ENCODE measurements at regions not wholly inside any gene's neighbourhood (a gene's known extent, or its start where the extent isn't known, plus 50 kb on each side); places are given as distances from the start of the nearest gene placed in this dataset.

GRCh38 chr16:8376430-8376829 lies 213.9 kb downstream of the TMEM114 start:
- Mint-ChIP-seq H3K4me3 (no peak overlapping the region), H3K4me1 (ENCODE audit: low read depth) (no peaks in the 10 kb centered on the region), H3K27me3 (ENCODE audit: low read depth) (no peaks in the 10 kb centered on the region), H3K36me3 (ENCODE audit: low read depth) (no peaks in the 10 kb centered on the region), H3K9me3 (peaks cover 45% of the 10 kb centered on the region), H3K27ac (no peak overlapping the region)
- DNase-seq (ENCODE audit: low spot score) = no peak

- Mint-ChIP-seq H3K27ac (no peak overlapping the region), H3K27me3 (ENCODE audit: low read depth) (no peaks in the 10 kb centered on the region), H3K36me3 (ENCODE audit: low read depth) (no peaks in the 10 kb centered on the region), H3K4me1 (ENCODE audit: low read depth) (no peaks in the 10 kb centered on the region), H3K4me3 (no peak overlapping the region), H3K9me3 (peaks cover 47% of the 10 kb centered on the region)
- no peak for DNase-seq (ENCODE audit: low spot score)
Measured at GRCh38 chr16:8375232-8375587, 215.1 kb downstream of the TMEM114 start.

- H3K4me1 Mint-ChIP-seq (ENCODE audit: low read depth) = no peaks in the 10 kb centered on the region
- H3K27ac Mint-ChIP-seq = no peak overlapping the region
- no peaks in the 10 kb centered on the region for H3K36me3 Mint-ChIP-seq (ENCODE audit: low read depth)
- no peak overlapping the region for H3K4me3 Mint-ChIP-seq
- no peak for DNase-seq (ENCODE audit: low spot score)
- H3K9me3 Mint-ChIP-seq = peaks cover 46% of the 10 kb centered on the region
- no peaks in the 10 kb centered on the region for H3K27me3 Mint-ChIP-seq (ENCODE audit: low read depth)
Measured at GRCh38 chr16:8374586-8375231, 215.6 kb downstream of the TMEM114 start.

- no peak overlapping the region for H3K27ac Mint-ChIP-seq
- H3K4me3 Mint-ChIP-seq = no peak overlapping the region
- peaks cover 49% of the 10 kb centered on the region for H3K9me3 Mint-ChIP-seq
- no peak for DNase-seq (ENCODE audit: low spot score)
- H3K27me3 Mint-ChIP-seq (ENCODE audit: low read depth) = no peaks in the 10 kb centered on the region
- no peaks in the 10 kb centered on the region for H3K36me3 Mint-ChIP-seq (ENCODE audit: low read depth)
- H3K4me1 Mint-ChIP-seq (ENCODE audit: low read depth) = no peaks in the 10 kb centered on the region
Measured at GRCh38 chr16:8373676-8374431, 216.5 kb downstream of the TMEM114 start.

- Mint-ChIP-seq H3K4me1 (ENCODE audit: low read depth) (no peaks in the 10 kb centered on the region), H3K36me3 (ENCODE audit: low read depth) (no peaks in the 10 kb centered on the region), H3K9me3 (peaks cover 45% of the 10 kb centered on the region), H3K27ac (no peak overlapping the region), H3K27me3 (ENCODE audit: low read depth) (no peaks in the 10 kb centered on the region), H3K4me3 (no peak overlapping the region)
- no peak for DNase-seq (ENCODE audit: low spot score)
Measured at GRCh38 chr16:8372141-8372540, 218.2 kb downstream of the TMEM114 start.

- DNase-seq (ENCODE audit: low spot score) = no peak
- no peak overlapping the region for H3K27ac Mint-ChIP-seq
Measured at GRCh38 chr16:8370374-8371270, 219.7 kb downstream of the TMEM114 start.

GRCh38 chr16:8358937-8359336 lies 231.4 kb downstream of the TMEM114 start:
- no peaks in the 10 kb centered on the region for H3K27me3 Mint-ChIP-seq (ENCODE audit: low read depth)
- H3K9me3 Mint-ChIP-seq = no peaks in the 10 kb centered on the region
- H3K27ac Mint-ChIP-seq = no peak overlapping the region

More at GRCh38 chr16:8370374-8371270, 219.7 kb downstream of the TMEM114 start:
- peaks cover 46% of the 10 kb centered on the region for H3K9me3 Mint-ChIP-seq
- no peak overlapping the region for H3K4me3 Mint-ChIP-seq
- no peaks in the 10 kb centered on the region for H3K36me3 Mint-ChIP-seq (ENCODE audit: low read depth)
- no peaks in the 10 kb centered on the region for H3K4me1 Mint-ChIP-seq (ENCODE audit: low read depth)
- H3K27me3 Mint-ChIP-seq (ENCODE audit: low read depth) = no peaks in the 10 kb centered on the region

GRCh38 chr16:8355675-8356074 lies 234.6 kb downstream of the TMEM114 start:
- Mint-ChIP-seq H3K27me3 (ENCODE audit: low read depth) (no peaks in the 10 kb centered on the region), H3K4me3 (no peak overlapping the region), H3K9me3 (peaks cover 7% of the 10 kb centered on the region), H3K27ac (no peak overlapping the region), H3K36me3 (ENCODE audit: low read depth) (no peaks in the 10 kb centered on the region), H3K4me1 (ENCODE audit: low read depth) (no peaks in the 10 kb centered on the region)
- DNase-seq (ENCODE audit: low spot score) = no peak

More at GRCh38 chr16:8358937-8359336, 231.4 kb downstream of the TMEM114 start:
- Mint-ChIP-seq H3K36me3 (ENCODE audit: low read depth) (no peaks in the 10 kb centered on the region), H3K4me1 (ENCODE audit: low read depth) (no peaks in the 10 kb centered on the region), H3K4me3 (no peak overlapping the region)
- no peak for DNase-seq (ENCODE audit: low spot score)

GRCh38 chr16:8346294-8346693 lies 244.0 kb downstream of the TMEM114 start:
- H3K4me3 Mint-ChIP-seq = no peak overlapping the region
- H3K27me3 Mint-ChIP-seq (ENCODE audit: low read depth) = no peaks in the 10 kb centered on the region
- H3K36me3 Mint-ChIP-seq (ENCODE audit: low read depth) = no peaks in the 10 kb centered on the region
- H3K4me1 Mint-ChIP-seq (ENCODE audit: low read depth) = no peaks in the 10 kb centered on the region
- no peak for DNase-seq (ENCODE audit: low spot score)
- no peak overlapping the region for H3K27ac Mint-ChIP-seq
- peaks cover 28% of the 10 kb centered on the region for H3K9me3 Mint-ChIP-seq

GRCh38 chr16:8342276-8342675 lies 248.0 kb downstream of the TMEM114 start:
- Mint-ChIP-seq H3K27ac (no peak overlapping the region), H3K4me3 (no peak overlapping the region), H3K4me1 (ENCODE audit: low read depth) (no peaks in the 10 kb centered on the region), H3K27me3 (ENCODE audit: low read depth) (no peaks in the 10 kb centered on the region), H3K36me3 (ENCODE audit: low read depth) (no peaks in the 10 kb centered on the region), H3K9me3 (peaks cover 39% of the 10 kb centered on the region)
- DNase-seq (ENCODE audit: low spot score) = no peak

GRCh38 chr16:8330761-8331160 lies 259.6 kb downstream of the TMEM114 start:
- H3K4me3 Mint-ChIP-seq = no peak overlapping the region
- H3K27ac Mint-ChIP-seq = no peak overlapping the region
- no peaks in the 10 kb centered on the region for H3K4me1 Mint-ChIP-seq (ENCODE audit: low read depth)
- peaks cover 37% of the 10 kb centered on the region for H3K9me3 Mint-ChIP-seq
- DNase-seq (ENCODE audit: low spot score) = no peak
- H3K27me3 Mint-ChIP-seq (ENCODE audit: low read depth) = no peaks in the 10 kb centered on the region
- no peaks in the 10 kb centered on the region for H3K36me3 Mint-ChIP-seq (ENCODE audit: low read depth)

- no peak for DNase-seq (ENCODE audit: low spot score)
- Mint-ChIP-seq H3K9me3 (peaks cover 39% of the 10 kb centered on the region), H3K4me3 (no peak overlapping the region), H3K27me3 (ENCODE audit: low read depth) (no peaks in the 10 kb centered on the region), H3K27ac (no peak overlapping the region), H3K4me1 (ENCODE audit: low read depth) (no peaks in the 10 kb centered on the region), H3K36me3 (ENCODE audit: low read depth) (no peaks in the 10 kb centered on the region)
Measured at GRCh38 chr16:8326232-8326631, 264.1 kb downstream of the TMEM114 start.

- peaks cover 52% of the 10 kb centered on the region for H3K9me3 Mint-ChIP-seq
- no peaks in the 10 kb centered on the region for H3K27me3 Mint-ChIP-seq (ENCODE audit: low read depth)
- H3K36me3 Mint-ChIP-seq (ENCODE audit: low read depth) = no peaks in the 10 kb centered on the region
- H3K4me3 Mint-ChIP-seq = no peak overlapping the region
- DNase-seq (ENCODE audit: low spot score) = no peak
- no peaks in the 10 kb centered on the region for H3K4me1 Mint-ChIP-seq (ENCODE audit: low read depth)
- H3K27ac Mint-ChIP-seq = no peak overlapping the region
Measured at GRCh38 chr16:8323153-8323552, 267.2 kb downstream of the TMEM114 start.

- no peaks in the 10 kb centered on the region for H3K4me1 Mint-ChIP-seq (ENCODE audit: low read depth)
- H3K4me3 Mint-ChIP-seq = no peak overlapping the region
- H3K36me3 Mint-ChIP-seq (ENCODE audit: low read depth) = no peaks in the 10 kb centered on the region
- peaks cover 44% of the 10 kb centered on the region for H3K9me3 Mint-ChIP-seq
- DNase-seq (ENCODE audit: low spot score) = no peak
- H3K27ac Mint-ChIP-seq = no peak overlapping the region
- H3K27me3 Mint-ChIP-seq (ENCODE audit: low read depth) = no peaks in the 10 kb centered on the region
Measured at GRCh38 chr16:8320131-8320530, 270.2 kb downstream of the TMEM114 start.
